A549 (cell line): ENCODE measurements at regions not wholly inside any gene's neighbourhood (a gene's known extent, or its start where the extent isn't known, plus 50 kb on each side); places are given as distances from the start of the nearest gene placed in this dataset.

Experiments used
- ATAC-seq, 2 experiments: fragments of 200-7000 bp in 1 of 2; fragments of >200 bp in 1 of 2; cut with Nextera tagmentation in 1 of 2; cut with Tn5 transposase in 1 of 2; 3 replicates each; pipeline versions ENCODE4 v1.8.0 to v1.9.1; 2018 to 2020; ENCODE audit warnings: mild to moderate bottlenecking in 1 of 2, moderate library complexity in 1 of 2
- CTCF ChIA-PET: fragments of 300-600 bp; sonication (Branson Sonifier 250); formaldehyde crosslinking; extraction: SDS; loops from one replicate; lab custom pipeline; 2021; ENCODE audit warnings: antibody characterized with exemption, inconsistent platforms; lab: Yijun Ruan, JAX
- POLR2A ChIA-PET: fragments of 350-600 bp; formaldehyde crosslinking; extraction: SDS; loops from one replicate; lab custom pipeline; 2021; ENCODE audit warnings: antibody characterized with exemption, inconsistent platforms; lab: Yijun Ruan, JAX
- DNase-seq, 2 experiments: peaks; one replicate each; pipeline versions ENCODE4 v3.0.0 to v3.0.0-alpha.2; 2011 to 2016; ENCODE audit warnings: low read depth in 1 of 2, low spot score in 1 of 2
- FAIRE-seq: peaks from 2 replicates; lab custom pipeline; 2011; peaks lifted over from hg19 to GRCh38; lab: Jason Lieb, UNC
- H3K27ac ChIP-seq, 2 experiments: fragments of >200 bp; sonication (Bioruptor Twin); formaldehyde crosslinking; 3 replicates each; pipeline ENCODE4 v1.5.1; 2016 to 2017
- H3K4me1 ChIP-seq: fragments of >200 bp; sonication (Bioruptor Twin); formaldehyde crosslinking; 3 replicates; pipeline ENCODE4 v1.6.1; 2016
- H3K4me2 ChIP-seq: fragments of >200 bp; sonication (Bioruptor Twin); formaldehyde crosslinking; 3 replicates; pipeline ENCODE4 v1.6.1; 2016
- H3K4me3 ChIP-seq: fragments of >200 bp; sonication (Bioruptor Twin); formaldehyde crosslinking; 3 replicates; pipeline ENCODE4 v1.5.1; 2016
- H3K9me3 ChIP-seq: fragments of >200 bp; sonication (Bioruptor Twin); formaldehyde crosslinking; 3 replicates; pipeline ENCODE4 v1.6.1; 2016
- BHLHE40 ChIP-seq: IDR thresholded peaks from 2 replicates; pipeline ENCODE4 v1.6.1; 2012; ENCODE audit warnings: low read depth, low read length, inconsistent platforms
- CHD4 ChIP-seq: fragments of 200-600 bp; sonication (generic); IDR thresholded peaks from 2 replicates; pipeline ENCODE4 v1.6.1; 2016; ENCODE audit warnings: antibody characterized with exemption, mild to moderate bottlenecking, borderline replicate concordance
- EP300 ChIP-seq, 2 experiments: fragments of >200 bp; sonication (Bioruptor Twin); formaldehyde crosslinking; IDR thresholded peaks; 2 replicates in 1 of 2; 3 replicates in 1 of 2; pipeline ENCODE4 v1.6.1; 2016 to 2017
- ESRRA ChIP-seq: fragments of 150-350 bp; IDR thresholded peaks from 2 replicates; pipeline ENCODE4 v1.6.1; 2014; ENCODE audit warnings: mild to moderate bottlenecking, low read length, borderline replicate concordance
- FOSL2 ChIP-seq, 2 experiments: fragments of 450-650 bp in 1 of 2; fragments of >200 bp in 1 of 2; sonication (Bioruptor Twin) in 1 of 2; formaldehyde crosslinking; IDR thresholded peaks; 2 replicates each; pipeline versions ENCODE4 v1.5.0 to v1.6.1; 2016 to 2020; ENCODE audit warnings: mild to moderate bottlenecking in 1 of 2, moderate library complexity in 1 of 2
- FOXS1 ChIP-seq: fragments of 250-450 bp; sonication (Bioruptor Pico); IDR thresholded peaks from 2 replicates; pipeline ENCODE4 v1.5.0; 2020; ENCODE audit warnings: mild to moderate bottlenecking, moderate library complexity
- HOXA7 ChIP-seq: fragments of 250-450 bp; sonication (Bioruptor Pico); IDR thresholded peaks from 2 replicates; pipeline ENCODE4 v1.5.0; 2020; ENCODE audit warnings: mild to moderate bottlenecking, moderate library complexity
- HOXB5 ChIP-seq: fragments of 250-450 bp; sonication (Bioruptor Pico); IDR thresholded peaks from 2 replicates; pipeline ENCODE4 v1.5.0; 2020; ENCODE audit warnings: mild to moderate bottlenecking, moderate library complexity
- NR3C1 ChIP-seq: fragments of >200 bp; sonication (Bioruptor Twin); formaldehyde crosslinking; IDR thresholded peaks from 3 replicates; pipeline ENCODE4 v1.6.1; 2017
- POLR2AphosphoS2 ChIP-seq: conservative IDR thresholded peaks from 2 replicates; pipeline ENCODE4 v1.6.1; 2012; ENCODE audit warnings: low read length, improper control_type of control experiment, inconsistent platforms
- RAD21 ChIP-seq, 2 experiments: fragments of >200 bp in 1 of 2; sonication (Bioruptor Twin) in 1 of 2; formaldehyde crosslinking in 1 of 2; IDR thresholded peaks in 1 of 2; conservative IDR thresholded peaks in 1 of 2; 2 replicates in 1 of 2; 3 replicates in 1 of 2; pipeline ENCODE4 v1.6.1; 2012 to 2018; ENCODE audit warnings: inconsistent platforms in 1 of 2
- RARB ChIP-seq: fragments of 250-450 bp; sonication (Bioruptor Pico); IDR thresholded peaks from 2 replicates; pipeline ENCODE4 v1.8.0; 2021; ENCODE audit warnings: mild to moderate bottlenecking, moderate library complexity
- RFX5 ChIP-seq: fragments of 450-650 bp; IDR thresholded peaks from 2 replicates; pipeline ENCODE4 v1.7.1; 2014; ENCODE audit warnings: antibody characterized with exemption, mild to moderate bottlenecking, moderate library complexity
- TFCP2L1 ChIP-seq: fragments of 250-450 bp; sonication (Bioruptor Pico); IDR thresholded peaks from 2 replicates; pipeline ENCODE4 v1.5.0; 2021; ENCODE audit warnings: mild to moderate bottlenecking
- TP53 ChIP-seq: fragments of 250-450 bp; sonication (Bioruptor Pico); IDR thresholded peaks from 2 replicates; pipeline ENCODE4 v1.5.0; 2021; ENCODE audit warnings: mild to moderate bottlenecking, moderate library complexity
- ZC3H11A ChIP-seq: fragments of 450-650 bp; IDR thresholded peaks from 2 replicates; pipeline ENCODE4 v1.6.1; 2014; ENCODE audit warnings: antibody characterized with exemption, mild to moderate bottlenecking
- ZFP36 ChIP-seq: fragments of 450-650 bp; IDR thresholded peaks from 2 replicates; pipeline ENCODE4 v1.6.1; 2014; ENCODE audit warnings: borderline replicate concordance; ENCODE audit not compliant: partially characterized antibody
- ZSCAN20 ChIP-seq: fragments of 250-450 bp; sonication (Bioruptor Pico); IDR thresholded peaks from 2 replicates; pipeline ENCODE4 v1.8.0; 2022; ENCODE audit warnings: mild to moderate bottlenecking, moderate library complexity
- WGBS: methylation state at CpG from one replicate; pipeline ENCODE4 v1.1.6; 2017; ENCODE audit errors: missing lambda C conversion rate; 5-methylcytosine and 5-hydroxymethylcytosine counted together
- TF ChIP-seq, protein P1 (sequence below): IDR thresholded peaks from 2 replicates; pipeline ENCODE4 v1.6.1; 2012; ENCODE audit warnings: low read depth, borderline replicate concordance
- TF ChIP-seq, protein P2 (sequence below): fragments of 150-350 bp; IDR thresholded peaks from 2 replicates; pipeline ENCODE4 v1.6.1; 2014; ENCODE audit warnings: low read depth, mild to moderate bottlenecking, low read length
- TF ChIP-seq, protein P3 (sequence below): fragments of 250-450 bp; sonication (Bioruptor Pico); IDR thresholded peaks from 2 replicates; pipeline ENCODE4 v1.5.0; 2020; ENCODE audit warnings: low read depth, mild to moderate bottlenecking, moderate library complexity
- TF ChIP-seq, protein P4 (sequence below): fragments of 200-600 bp; sonication (generic); IDR thresholded peaks from 2 replicates; pipeline ENCODE4 v1.6.1; 2016; ENCODE audit warnings: antibody characterized with exemption, mild to moderate bottlenecking, moderate library complexity
- TF ChIP-seq, protein P5 (sequence below): fragments of >200 bp; sonication (Bioruptor Twin); formaldehyde crosslinking; IDR thresholded peaks from 3 replicates; pipeline ENCODE4 v1.6.1; 2016

DNA sequence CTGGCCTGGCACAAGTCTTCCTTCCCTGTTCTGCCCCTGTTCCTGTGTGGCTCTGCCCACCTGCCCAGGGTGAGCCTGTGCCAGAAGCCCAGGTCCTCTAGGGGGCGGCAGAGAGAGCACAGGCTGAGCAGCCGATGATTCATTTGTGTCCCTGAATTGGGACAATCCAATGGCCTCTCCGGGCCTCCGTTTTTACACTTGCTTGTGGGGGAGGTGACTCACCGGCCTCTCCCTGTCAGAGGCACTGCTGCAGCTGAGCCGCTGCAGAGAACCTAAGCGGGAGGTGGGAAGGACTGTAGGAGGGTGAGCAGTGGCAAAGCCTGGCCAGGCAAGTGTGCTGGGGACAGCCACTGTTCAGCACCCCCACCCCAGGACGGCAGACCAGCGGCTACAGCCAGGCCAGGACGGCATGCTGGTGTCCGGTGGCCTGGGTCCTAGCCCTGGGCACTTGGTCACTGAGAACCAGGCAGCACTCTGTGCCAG lies 65.2 kb upstream of the LMO1 start (continued):
- no peak for TF ChIP-seq HOXA7 (CRISPR knock-in tag)
- TF ChIP-seq ZFP36, result no peak
- TF ChIP-seq, protein P1, sequence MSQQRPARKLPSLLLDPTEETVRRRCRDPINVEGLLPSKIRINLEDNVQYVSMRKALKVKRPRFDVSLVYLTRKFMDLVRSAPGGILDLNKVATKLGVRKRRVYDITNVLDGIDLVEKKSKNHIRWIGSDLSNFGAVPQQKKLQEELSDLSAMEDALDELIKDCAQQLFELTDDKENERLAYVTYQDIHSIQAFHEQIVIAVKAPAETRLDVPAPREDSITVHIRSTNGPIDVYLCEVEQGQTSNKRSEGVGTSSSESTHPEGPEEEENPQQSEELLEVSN, result no peak
- 0 out of 2 replicates have a peak, but pooled peaks have one; percentile 29 for TF ChIP-seq HOXB5
- no peak for TF ChIP-seq TFCP2L1 (CRISPR knock-in tag)
- no peak for TF ChIP-seq CHD4
- TF ChIP-seq FOSL2 (IDR thresholded peaks at IDR 0.05), result peak; percentile 92
- TF ChIP-seq FOSL2 (CRISPR knock-in tag; IDR thresholded peaks at IDR 0.05), result peak; percentile 98
- no peak for TF ChIP-seq BHLHE40
- TF ChIP-seq, all 56 proteins: peak for 9

DNA sequence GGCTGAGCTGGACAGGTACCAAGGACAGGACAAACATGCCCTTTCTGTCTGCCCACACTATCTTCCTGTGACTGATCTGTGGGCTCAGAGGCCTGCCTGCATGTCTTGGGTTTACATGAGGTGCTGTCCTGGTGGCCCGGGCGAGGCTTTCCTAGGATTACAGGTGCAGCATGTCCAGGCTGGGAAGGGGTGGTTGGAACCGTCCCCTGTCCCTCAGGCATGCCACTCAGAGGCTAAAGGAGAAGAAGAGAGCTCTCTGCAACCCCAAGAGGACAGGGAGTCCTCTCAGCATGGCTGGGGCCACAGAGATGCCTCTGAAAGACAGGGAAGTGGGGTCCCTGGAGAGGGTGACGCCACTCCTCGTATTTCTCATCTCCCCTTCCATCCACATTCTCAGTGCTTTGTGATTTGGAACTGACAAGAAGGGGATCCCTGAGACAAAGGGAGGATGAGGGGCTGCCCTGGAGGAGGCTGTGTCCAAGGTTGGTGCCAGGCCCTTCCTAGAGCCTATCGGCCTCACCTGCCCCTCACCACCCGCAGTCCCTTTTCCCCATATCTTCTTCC lies 64.6 kb upstream of the LMO1 start:
- Histone ChIP-seq H3K4me2 (peak overlapping the region; percentile 71; the same call in 1 of the 3 replicates), H3K4me3 (no peak overlapping the region)
- FAIRE-seq (no peak), DNase-seq (no peak)
- POLR2A ChIA-PET, result no interaction called here
- CTCF ChIA-PET, result interaction anchor here (0.8 to 2.9 kb wide), 15 partner anchors 12 to 341 kb away, joined by 3 to 20 read pairs (median 4); partner anchors contain the start of genes EIF3F and LMO1
- WGBS, result 80% methylated on average over 7 of the region's 7 CpGs
- TF ChIP-seq, protein P2, sequence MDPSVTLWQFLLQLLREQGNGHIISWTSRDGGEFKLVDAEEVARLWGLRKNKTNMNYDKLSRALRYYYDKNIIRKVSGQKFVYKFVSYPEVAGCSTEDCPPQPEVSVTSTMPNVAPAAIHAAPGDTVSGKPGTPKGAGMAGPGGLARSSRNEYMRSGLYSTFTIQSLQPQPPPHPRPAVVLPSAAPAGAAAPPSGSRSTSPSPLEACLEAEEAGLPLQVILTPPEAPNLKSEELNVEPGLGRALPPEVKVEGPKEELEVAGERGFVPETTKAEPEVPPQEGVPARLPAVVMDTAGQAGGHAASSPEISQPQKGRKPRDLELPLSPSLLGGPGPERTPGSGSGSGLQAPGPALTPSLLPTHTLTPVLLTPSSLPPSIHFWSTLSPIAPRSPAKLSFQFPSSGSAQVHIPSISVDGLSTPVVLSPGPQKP, result no peak
- TF ChIP-seq RAD21 (conservative IDR thresholded peaks at IDR 0.05 in 1 of 2, IDR thresholded peaks at IDR 0.05 in 1 of 2), result no peak
- TF ChIP-seq, all 56 proteins: peak for 0
- peak in 1 of 2 experiments; percentile 46; a peak in 4 of 6 replicates for ATAC-seq
- H3K27ac ChIP-seq, result 0 out of 6 replicates have a peak overlapping the region, but pooled peaks of 1 of the 2 experiments have one; percentile 12
- no peaks in the 10 kb centered on the region for H3K9me3 ChIP-seq
- peaks cover 7% of the 10 kb centered on the region for H3K4me1 ChIP-seq

DNA sequence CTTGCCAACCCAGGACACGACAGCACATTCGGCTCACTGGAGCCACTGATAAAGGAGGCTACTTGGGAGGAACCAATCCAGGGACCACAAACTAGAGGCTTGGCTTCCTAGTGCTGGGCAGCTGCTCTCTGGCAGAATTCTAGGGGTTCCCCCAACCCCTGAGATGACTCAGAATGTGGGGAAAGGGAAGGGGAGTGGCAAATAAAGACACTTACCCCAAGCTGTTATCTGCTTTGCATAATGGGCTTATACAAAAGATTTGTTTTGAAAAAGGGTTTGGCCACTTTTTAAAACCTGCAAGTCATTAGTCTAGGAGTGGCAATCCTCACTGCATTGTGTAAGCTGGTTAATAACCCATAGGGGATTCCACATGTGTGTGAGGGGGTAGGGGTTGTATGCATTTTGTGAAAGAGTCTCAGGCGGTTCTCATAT lies 64.1 kb upstream of the LMO1 start:
- Histone ChIP-seq H3K4me2 (no peak overlapping the region), H3K9me3 (no peaks in the 10 kb centered on the region), H3K27ac (no peak overlapping the region), H3K4me1 (peaks cover 7% of the 10 kb centered on the region), H3K4me3 (no peak overlapping the region)
- POLR2A ChIA-PET, result no interaction called here
- CTCF ChIA-PET, result interaction anchor here (0.8 to 2.9 kb wide), 13 partner anchors 10 to 341 kb away, joined by 3 to 20 read pairs (median 4); partner anchors contain the start of genes EIF3F and LMO1
- DNase-seq (no peak), ATAC-seq (no peak), FAIRE-seq (no peak)
- 28% methylated on average over 3 of the region's 3 CpGs for WGBS
- TF ChIP-seq ESRRA (no peak), POLR2AphosphoS2 (no peak), HOXB5 (no peak), FOSL2 (IDR thresholded peaks at IDR 0.05) (no peak), FOSL2 (CRISPR knock-in tag; IDR thresholded peaks at IDR 0.05) (no peak), FOXS1 (CRISPR knock-in tag) (no peak), ZSCAN20 (CRISPR knock-in tag) (no peak), TP53 (no peak), RFX5 (no peak), RARB (CRISPR knock-in tag) (no peak), EP300 (IDR thresholded peaks at IDR 0.05) (no peak), ZC3H11A (no peak), NR3C1 (no peak)
- TF ChIP-seq, protein P1, result no peak
- TF ChIP-seq, protein P2, result no peak
- TF ChIP-seq, protein P3, sequence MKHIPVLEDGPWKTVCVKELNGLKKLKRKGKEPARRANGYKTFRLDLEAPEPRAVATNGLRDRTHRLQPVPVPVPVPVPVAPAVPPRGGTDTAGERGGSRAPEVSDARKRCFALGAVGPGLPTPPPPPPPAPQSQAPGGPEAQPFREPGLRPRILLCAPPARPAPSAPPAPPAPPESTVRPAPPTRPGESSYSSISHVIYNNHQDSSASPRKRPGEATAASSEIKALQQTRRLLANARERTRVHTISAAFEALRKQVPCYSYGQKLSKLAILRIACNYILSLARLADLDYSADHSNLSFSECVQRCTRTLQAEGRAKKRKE, result no peak
- TF ChIP-seq, protein P4, sequence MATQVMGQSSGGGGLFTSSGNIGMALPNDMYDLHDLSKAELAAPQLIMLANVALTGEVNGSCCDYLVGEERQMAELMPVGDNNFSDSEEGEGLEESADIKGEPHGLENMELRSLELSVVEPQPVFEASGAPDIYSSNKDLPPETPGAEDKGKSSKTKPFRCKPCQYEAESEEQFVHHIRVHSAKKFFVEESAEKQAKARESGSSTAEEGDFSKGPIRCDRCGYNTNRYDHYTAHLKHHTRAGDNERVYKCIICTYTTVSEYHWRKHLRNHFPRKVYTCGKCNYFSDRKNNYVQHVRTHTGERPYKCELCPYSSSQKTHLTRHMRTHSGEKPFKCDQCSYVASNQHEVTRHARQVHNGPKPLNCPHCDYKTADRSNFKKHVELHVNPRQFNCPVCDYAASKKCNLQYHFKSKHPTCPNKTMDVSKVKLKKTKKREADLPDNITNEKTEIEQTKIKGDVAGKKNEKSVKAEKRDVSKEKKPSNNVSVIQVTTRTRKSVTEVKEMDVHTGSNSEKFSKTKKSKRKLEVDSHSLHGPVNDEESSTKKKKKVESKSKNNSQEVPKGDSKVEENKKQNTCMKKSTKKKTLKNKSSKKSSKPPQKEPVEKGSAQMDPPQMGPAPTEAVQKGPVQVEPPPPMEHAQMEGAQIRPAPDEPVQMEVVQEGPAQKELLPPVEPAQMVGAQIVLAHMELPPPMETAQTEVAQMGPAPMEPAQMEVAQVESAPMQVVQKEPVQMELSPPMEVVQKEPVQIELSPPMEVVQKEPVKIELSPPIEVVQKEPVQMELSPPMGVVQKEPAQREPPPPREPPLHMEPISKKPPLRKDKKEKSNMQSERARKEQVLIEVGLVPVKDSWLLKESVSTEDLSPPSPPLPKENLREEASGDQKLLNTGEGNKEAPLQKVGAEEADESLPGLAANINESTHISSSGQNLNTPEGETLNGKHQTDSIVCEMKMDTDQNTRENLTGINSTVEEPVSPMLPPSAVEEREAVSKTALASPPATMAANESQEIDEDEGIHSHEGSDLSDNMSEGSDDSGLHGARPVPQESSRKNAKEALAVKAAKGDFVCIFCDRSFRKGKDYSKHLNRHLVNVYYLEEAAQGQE, result no peak
- TF ChIP-seq, protein P5, sequence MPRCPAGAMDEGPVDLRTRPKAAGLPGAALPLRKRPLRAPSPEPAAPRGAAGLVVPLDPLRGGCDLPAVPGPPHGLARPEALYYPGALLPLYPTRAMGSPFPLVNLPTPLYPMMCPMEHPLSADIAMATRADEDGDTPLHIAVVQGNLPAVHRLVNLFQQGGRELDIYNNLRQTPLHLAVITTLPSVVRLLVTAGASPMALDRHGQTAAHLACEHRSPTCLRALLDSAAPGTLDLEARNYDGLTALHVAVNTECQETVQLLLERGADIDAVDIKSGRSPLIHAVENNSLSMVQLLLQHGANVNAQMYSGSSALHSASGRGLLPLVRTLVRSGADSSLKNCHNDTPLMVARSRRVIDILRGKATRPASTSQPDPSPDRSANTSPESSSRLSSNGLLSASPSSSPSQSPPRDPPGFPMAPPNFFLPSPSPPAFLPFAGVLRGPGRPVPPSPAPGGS, result no peak
